ENCODE measurements at regions not wholly inside any gene's neighbourhood (a gene's known extent, or its start where the extent isn't known, plus 50 kb on each side); places are given as distances from the start of the nearest gene placed in this dataset.

DNA sequence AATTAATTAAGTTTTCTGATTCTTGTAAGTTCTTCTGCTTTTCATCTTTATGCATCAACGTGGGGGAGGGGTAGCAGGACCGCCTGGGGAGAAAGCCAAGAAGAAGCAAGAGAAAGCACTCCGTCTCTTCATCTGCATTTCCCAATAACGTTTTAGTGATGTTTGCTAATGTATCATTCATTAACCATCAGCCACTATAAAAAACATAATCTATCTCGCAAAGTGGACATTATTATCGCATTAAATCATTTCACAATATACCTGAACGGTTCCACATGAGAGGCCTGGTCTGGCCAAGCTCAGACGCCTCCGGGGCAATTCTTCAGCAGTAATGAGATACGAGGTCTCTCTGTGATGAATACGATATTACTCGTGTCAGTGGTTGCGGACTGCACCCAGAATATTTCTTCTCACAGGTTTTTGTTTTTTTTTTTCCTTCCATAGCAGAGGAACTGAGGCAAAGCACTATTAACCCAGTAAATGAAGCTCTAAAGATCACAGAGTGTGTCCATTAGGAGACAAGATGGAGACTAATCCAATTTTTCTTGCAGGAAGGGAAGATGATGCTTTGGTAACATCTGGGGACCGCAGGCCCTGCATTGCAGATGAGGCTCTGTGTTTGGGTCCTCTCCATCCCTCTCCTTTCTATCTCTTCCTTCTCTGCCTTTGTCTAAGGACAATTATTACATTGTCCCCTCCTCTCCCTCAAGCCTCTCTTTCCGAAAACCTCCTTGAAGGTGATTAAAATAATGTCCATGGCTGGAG, 156.1 kb downstream of the SLC35B3 start:
- ChIA-PET CTCF (interaction anchor here (1.2 to 2.6 kb wide), 5 partner anchors 40 to 149 kb away, joined by 3 to 11 read pairs (median 4); no protein-coding TSS in a partner anchor), POLR2A (interaction anchor here (1.3 to 1.9 kb wide), 2 partner anchors 18 to 40 kb away, joined by 3 to 16 read pairs; no protein-coding TSS in a partner anchor)
- H3K9me2 ChIP-seq: no peaks in the 10 kb centered on the region
- H3K27ac ChIP-seq (ENCODE audit: low read depth in 2 of 2, low read length in 1 of 2): peak overlapping the region in 1 of 2 experiments; percentile 72; a peak in 2 of 4 replicates
- TF ChIP-seq CTCF (IDR thresholded peaks at IDR 0.05) (no peak), PBX3 (IDR thresholded peaks at IDR 0.05) (no peak), TEAD4 (IDR thresholded peaks at IDR 0.05; ENCODE audit: borderline replicate concordance, insufficient read depth) (no peak), FOXJ3 (CRISPR knock-in tag; IDR thresholded peaks at IDR 0.05) (peak; percentile 27; the same call in 1 of the 2 replicates), YY1 (IDR thresholded peaks at IDR 0.05; ENCODE audit: low read depth) (no peak), RCOR1 (IDR thresholded peaks at IDR 0.05; ENCODE audit: low read length) (peak; percentile 92), RFX5 (IDR thresholded peaks at IDR 0.05; ENCODE audit: low read length) (no peak), FOXM1 (IDR thresholded peaks at IDR 0.05; ENCODE audit: low read depth) (no peak), MAX (IDR thresholded peaks at IDR 0.05; ENCODE audit: low read depth) (no peak), SIN3A (IDR thresholded peaks at IDR 0.05; ENCODE audit: borderline replicate concordance, low read depth, low read length) (no peak), RAD21 (IDR thresholded peaks at IDR 0.05; ENCODE audit: low read length) (no peak), ELF1 (IDR thresholded peaks at IDR 0.05) (no peak), EP300 (IDR thresholded peaks at IDR 0.05; ENCODE audit: borderline replicate concordance in 1 of 2, low read depth in 1 of 2, low read length in 1 of 2) (peak in 1 of 2 experiments; percentile 95; a peak in 2 of 4 replicates), GATA2 (CRISPR knock-in tag; IDR thresholded peaks at IDR 0.05) (peak; percentile 72), MXI1 (IDR thresholded peaks at IDR 0.05; ENCODE audit: low read depth, low read length) (no peak)
- peak; percentile 76 for DNase-seq
- no peaks in the 10 kb centered on the region for H4K20me1 ChIP-seq (ENCODE audit: insufficient read depth)
- H3K27me3 ChIP-seq (ENCODE audit: insufficient read depth): no peaks in the 10 kb centered on the region
- 6% methylated on average over 15 of the region's 15 CpGs for WGBS (ENCODE audit: low lambda C conversion rate)
- no peak overlapping the region for H3K4me3 ChIP-seq (ENCODE audit: low read depth in 2 of 2, low read length in 1 of 2)
- no peaks in the 10 kb centered on the region for H3K36me3 ChIP-seq (replicated peaks in 1 of 2; ENCODE audit: control insufficient read depth in 1 of 2, insufficient read depth in 2 of 2, low read length in 1 of 2)
- H3F3A ChIP-seq (replicated peaks; ENCODE audit: insufficient read depth): no peaks in the 10 kb centered on the region
- H3K4me1 ChIP-seq (ENCODE audit: control insufficient read depth in 1 of 2, insufficient read depth in 2 of 2, low read depth in 1 of 2, low read length in 1 of 2): peaks cover 0 to 27% of the 10 kb centered on the region in 2 experiments; a peak in 2 of 4 replicates
- H3K79me2 ChIP-seq (ENCODE audit: insufficient read depth): no peaks in the 10 kb centered on the region
- no peaks in the 10 kb centered on the region for H3K9me3 ChIP-seq
- no peak overlapping the region for H3K9ac ChIP-seq
- H2AFZ ChIP-seq (ENCODE audit: low read depth): no peak overlapping the region
- no peak overlapping the region for H3K4me2 ChIP-seq
